ENCODE measurements at regions not wholly inside any gene's neighbourhood (a gene's known extent, or its start where the extent isn't known, plus 50 kb on each side); places are given as distances from the start of the nearest gene placed in this dataset.

- no peak for TF ChIP-seq CTCF (IDR thresholded peaks at IDR 0.05; ENCODE audit: borderline replicate concordance, extremely low read depth, low read length, poor library complexity, severe bottlenecking)
- TF ChIP-seq EZH2 (IDR thresholded peaks at IDR 0.05; ENCODE audit: borderline replicate concordance, low read depth, low read length, severe bottlenecking): no peak
These were observed 177.1 kb upstream of the SVIL start for GRCh38 chr10:29811751-29812427.

Measured in DND-41 (cell line).